ENCODE measurements at regions not wholly inside any gene's neighbourhood (a gene's known extent, or its start where the extent isn't known, plus 50 kb on each side); places are given as distances from the start of the nearest gene placed in this dataset.
"Not testable (repeated sequence)": the region's sequence is repeated elsewhere in the genome, so short reads cannot be mapped to it uniquely, and the experiment has no call there.

DNA sequence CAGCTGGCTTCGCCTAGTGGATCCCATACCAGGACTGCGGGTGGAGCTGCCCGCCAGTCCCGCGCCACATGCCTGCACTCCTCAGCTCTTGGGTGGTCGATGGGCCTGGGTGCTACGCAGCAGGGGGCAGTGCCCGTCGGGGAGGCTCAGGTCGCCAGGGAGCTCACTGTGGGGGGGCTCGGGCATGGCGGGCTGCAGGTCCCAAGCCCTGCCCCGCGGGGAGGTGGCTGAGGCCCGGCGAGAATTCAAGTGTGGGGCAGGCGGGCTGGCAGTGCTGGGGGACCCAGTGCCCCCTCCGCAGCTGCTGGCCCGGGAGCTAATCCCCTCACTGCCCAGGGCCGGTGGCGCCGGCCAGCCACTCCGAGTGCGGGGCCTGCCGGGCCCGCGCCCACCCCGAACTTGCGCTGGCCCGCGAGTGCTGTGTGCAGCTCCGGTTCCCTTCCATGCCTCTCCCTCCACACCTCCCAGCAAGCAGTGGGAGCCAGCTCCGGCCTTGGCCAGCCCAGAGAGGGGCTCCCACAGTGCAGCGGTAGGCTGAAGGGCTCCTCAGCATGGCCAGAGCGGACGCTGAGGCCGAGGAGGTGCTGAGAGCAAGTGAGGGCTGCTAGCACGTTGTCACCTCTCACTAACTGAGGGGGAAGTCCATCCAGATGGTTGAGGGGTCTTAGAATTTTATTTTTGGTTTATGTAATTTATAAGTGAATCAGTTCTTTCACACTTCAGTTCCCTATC lies 85.2 kb upstream of the HMCN1 start:
- H3K4me3 ChIP-seq (replicated peaks; ENCODE audit: insufficient read depth, low read length), result no peak overlapping the region
- no peak overlapping the region for H3K27ac ChIP-seq (replicated peaks)
- TF ChIP-seq GABPA (IDR thresholded peaks at IDR 0.05; ENCODE audit: low read depth), result no peak
- no peak for TF ChIP-seq REST (IDR thresholded peaks at IDR 0.05; ENCODE audit: insufficient replicate concordance, low read depth)
- no peak for TF ChIP-seq CTCF (IDR thresholded peaks at IDR 0.05; ENCODE audit: insufficient read depth, low read length)
- no peak for TF ChIP-seq SPI1 (IDR thresholded peaks at IDR 0.05; ENCODE audit: borderline replicate concordance, low read depth)
- no peak for TF ChIP-seq POLR2AphosphoS5 (IDR thresholded peaks at IDR 0.05; ENCODE audit: low read depth)
- H3K27me3 ChIP-seq (ENCODE audit: insufficient read depth, poor library complexity, severe bottlenecking), result no peaks in the 10 kb centered on the region
- no peak for DNase-seq (ENCODE audit: low read depth in 1 of 2, low spot score in 1 of 2)

DNA sequence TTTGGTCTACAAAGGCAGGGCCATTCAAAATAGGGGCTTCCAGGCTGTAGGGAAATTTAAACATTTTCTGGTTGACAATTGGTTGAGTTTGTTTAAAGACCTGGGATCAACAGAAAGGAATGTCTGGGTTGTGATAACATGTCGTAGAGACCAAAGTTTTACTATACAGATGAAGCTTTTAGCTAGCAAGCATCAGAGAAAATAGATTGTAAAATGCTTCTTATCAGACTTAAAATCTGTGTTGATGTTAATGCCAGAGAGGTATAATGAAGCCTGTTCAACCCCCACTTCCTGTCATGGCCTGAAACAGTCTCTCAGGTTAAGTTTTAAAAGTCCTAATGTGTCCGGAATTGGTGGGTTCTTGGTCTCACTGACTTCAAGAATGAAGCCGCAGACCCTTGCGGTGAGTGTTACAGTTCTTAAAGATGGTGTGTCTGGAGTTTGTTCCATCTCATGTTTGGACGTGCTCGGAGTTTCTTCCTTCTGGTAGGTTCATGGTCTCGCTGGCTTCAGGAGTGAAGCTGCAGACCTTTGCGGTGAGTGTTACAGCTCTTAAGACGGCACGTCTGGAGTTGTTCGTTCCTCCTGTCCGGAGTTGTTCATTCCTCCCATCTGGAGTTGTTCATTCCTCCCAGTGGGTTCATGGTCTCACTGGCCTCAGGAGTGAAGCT lies 86.5 kb upstream of the HMCN1 start:
- not testable (repeated sequence) for H3K4me3 ChIP-seq (replicated peaks; ENCODE audit: insufficient read depth, low read length); H3K27me3 ChIP-seq (ENCODE audit: insufficient read depth, poor library complexity, severe bottlenecking); DNase-seq (ENCODE audit: low read depth in 1 of 2, low spot score in 1 of 2); H3K27ac ChIP-seq (replicated peaks)

DNA sequence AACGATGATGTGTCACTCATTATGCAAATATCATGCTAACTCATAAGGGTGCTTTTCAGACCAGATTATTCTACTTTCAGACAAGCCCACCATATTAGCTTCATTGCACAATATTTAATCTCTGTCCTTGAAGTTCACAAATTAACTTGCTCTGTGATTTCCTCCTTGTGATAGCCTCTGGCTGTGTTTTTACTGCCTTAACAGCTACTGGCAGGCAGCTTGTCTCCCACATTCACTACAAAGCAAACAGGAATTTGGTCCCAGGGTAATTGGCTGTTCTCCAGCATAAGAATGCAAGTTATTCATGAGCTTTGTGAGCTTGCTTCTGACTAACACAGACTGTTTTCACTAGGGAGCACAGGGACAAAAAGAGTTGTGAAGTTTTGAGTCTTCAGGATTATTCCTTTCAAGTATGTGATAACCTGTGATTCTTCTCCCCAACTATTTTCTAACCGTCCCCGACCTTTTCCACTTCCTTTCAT lies 87.9 kb upstream of the HMCN1 start:
- TF ChIP-seq REST (IDR thresholded peaks at IDR 0.05; ENCODE audit: insufficient replicate concordance, low read depth) (no peak), GABPA (IDR thresholded peaks at IDR 0.05; ENCODE audit: low read depth) (no peak), CTCF (IDR thresholded peaks at IDR 0.05; ENCODE audit: insufficient read depth, low read length) (no peak), SPI1 (IDR thresholded peaks at IDR 0.05; ENCODE audit: borderline replicate concordance, low read depth) (no peak), POLR2AphosphoS5 (IDR thresholded peaks at IDR 0.05; ENCODE audit: low read depth) (no peak)
- no peak overlapping the region for H3K4me3 ChIP-seq (replicated peaks; ENCODE audit: insufficient read depth, low read length)
- H3K27ac ChIP-seq (replicated peaks), result no peak overlapping the region
- no peaks in the 10 kb centered on the region for H3K27me3 ChIP-seq (ENCODE audit: insufficient read depth, poor library complexity, severe bottlenecking)
- no peak for DNase-seq (ENCODE audit: low read depth in 1 of 2, low spot score in 1 of 2)

DNA sequence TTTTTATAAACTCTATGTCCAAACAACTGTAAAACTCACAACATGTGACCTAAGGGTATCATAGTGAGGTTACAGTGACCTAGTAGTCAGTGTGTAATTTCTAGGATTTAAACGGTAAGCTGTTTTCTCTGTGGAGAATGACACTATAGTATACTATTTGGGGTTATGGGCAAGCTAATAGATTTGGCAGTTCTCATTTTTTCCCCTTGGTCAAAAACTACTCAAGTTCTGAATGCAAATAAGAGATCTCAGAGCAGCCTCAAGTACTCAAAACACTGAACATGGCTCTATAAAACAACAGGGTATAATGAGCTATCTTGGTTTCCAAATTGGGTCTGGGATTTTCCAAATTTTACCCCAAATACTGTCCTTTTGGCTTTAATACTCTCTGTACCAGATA lies 88.5 kb upstream of the HMCN1 start:
- no peak overlapping the region for H3K4me3 ChIP-seq (replicated peaks; ENCODE audit: insufficient read depth, low read length)
- no peak overlapping the region for H3K27ac ChIP-seq (replicated peaks)
- no peak for TF ChIP-seq GABPA (IDR thresholded peaks at IDR 0.05; ENCODE audit: low read depth)
- TF ChIP-seq CTCF (IDR thresholded peaks at IDR 0.05; ENCODE audit: insufficient read depth, low read length), result no peak
- TF ChIP-seq SPI1 (IDR thresholded peaks at IDR 0.05; ENCODE audit: borderline replicate concordance, low read depth), result no peak
- TF ChIP-seq REST (IDR thresholded peaks at IDR 0.05; ENCODE audit: insufficient replicate concordance, low read depth), result no peak
- no peak for TF ChIP-seq POLR2AphosphoS5 (IDR thresholded peaks at IDR 0.05; ENCODE audit: low read depth)
- no peaks in the 10 kb centered on the region for H3K27me3 ChIP-seq (ENCODE audit: insufficient read depth, poor library complexity, severe bottlenecking)
- no peak for DNase-seq (ENCODE audit: low read depth in 1 of 2, low spot score in 1 of 2)

Measured in HL-60 (cell line).